ENCODE measurements at regions not wholly inside any gene's neighbourhood (a gene's known extent, or its start where the extent isn't known, plus 50 kb on each side); places are given as distances from the start of the nearest gene placed in this dataset.
"Not testable (repeated sequence)": the region's sequence is repeated elsewhere in the genome, so short reads cannot be mapped to it uniquely, and the experiment has no call there.

DNA sequence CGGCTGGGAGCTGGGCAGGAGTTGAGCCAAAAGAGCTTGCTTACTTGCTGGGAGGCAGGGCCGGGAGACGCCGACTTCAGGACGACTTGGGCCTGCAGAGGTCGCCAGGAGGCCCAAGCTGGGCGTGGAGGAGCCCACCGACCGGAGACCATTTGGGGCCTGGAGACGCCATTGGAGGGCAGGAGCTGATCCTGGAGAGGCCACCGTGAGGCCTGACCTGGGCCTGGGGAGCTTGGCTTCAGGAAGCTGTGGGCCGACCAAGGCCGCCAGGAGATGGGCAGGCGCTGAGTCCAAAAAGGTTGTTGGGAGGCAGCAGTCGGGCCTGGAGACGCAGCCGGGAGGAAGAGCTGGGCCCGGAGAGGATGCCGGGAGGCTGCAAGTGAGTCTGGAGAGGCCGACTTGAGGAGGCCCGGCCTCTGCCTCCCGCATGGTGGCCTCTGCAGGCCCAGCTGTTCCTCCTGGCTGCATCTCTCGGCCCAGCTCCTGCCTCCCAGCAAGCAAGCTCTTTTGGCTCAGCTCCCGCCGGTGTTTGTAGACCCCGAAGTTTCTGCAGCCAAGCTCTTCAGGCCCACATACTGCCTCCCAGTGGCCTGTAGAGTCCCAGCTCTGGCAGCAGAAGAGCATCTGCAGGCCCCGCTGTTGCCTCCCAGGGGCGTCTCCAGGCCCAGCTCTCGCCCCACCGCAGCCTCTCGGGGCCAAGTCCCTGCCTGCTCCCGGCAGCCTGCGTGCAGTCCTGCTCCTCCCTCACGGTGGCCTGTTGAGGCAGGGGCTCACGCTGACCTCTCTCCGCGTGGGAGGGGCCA lies 119.7 kb downstream of the SEPTIN14 start:
- TF ChIP-seq, protein P1, sequence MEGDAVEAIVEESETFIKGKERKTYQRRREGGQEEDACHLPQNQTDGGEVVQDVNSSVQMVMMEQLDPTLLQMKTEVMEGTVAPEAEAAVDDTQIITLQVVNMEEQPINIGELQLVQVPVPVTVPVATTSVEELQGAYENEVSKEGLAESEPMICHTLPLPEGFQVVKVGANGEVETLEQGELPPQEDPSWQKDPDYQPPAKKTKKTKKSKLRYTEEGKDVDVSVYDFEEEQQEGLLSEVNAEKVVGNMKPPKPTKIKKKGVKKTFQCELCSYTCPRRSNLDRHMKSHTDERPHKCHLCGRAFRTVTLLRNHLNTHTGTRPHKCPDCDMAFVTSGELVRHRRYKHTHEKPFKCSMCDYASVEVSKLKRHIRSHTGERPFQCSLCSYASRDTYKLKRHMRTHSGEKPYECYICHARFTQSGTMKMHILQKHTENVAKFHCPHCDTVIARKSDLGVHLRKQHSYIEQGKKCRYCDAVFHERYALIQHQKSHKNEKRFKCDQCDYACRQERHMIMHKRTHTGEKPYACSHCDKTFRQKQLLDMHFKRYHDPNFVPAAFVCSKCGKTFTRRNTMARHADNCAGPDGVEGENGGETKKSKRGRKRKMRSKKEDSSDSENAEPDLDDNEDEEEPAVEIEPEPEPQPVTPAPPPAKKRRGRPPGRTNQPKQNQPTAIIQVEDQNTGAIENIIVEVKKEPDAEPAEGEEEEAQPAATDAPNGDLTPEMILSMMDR (IDR thresholded peaks at IDR 0.05; ENCODE audit: insufficient read depth, low read depth, low read length) = not testable (repeated sequence)
- not testable (repeated sequence) for TF ChIP-seq EZH2 (IDR thresholded peaks at IDR 0.05; ENCODE audit: insufficient read depth, low read length)
